Vagina (tissue), 2 donors: ENCODE measurements at regions not wholly inside any gene's neighbourhood (a gene's known extent, or its start where the extent isn't known, plus 50 kb on each side); places are given as distances from the start of the nearest gene placed in this dataset.
"Not testable (repeated sequence)": the region's sequence is repeated elsewhere in the genome, so short reads cannot be mapped to it uniquely, and the experiment has no call there.

Experiments used
- DNase-seq, 2 donors: peaks; one replicate each; pipeline ENCODE4 v3.0.0-alpha.2; 2017; ENCODE audit errors: extremely low spot score in 2 of 2
- H3K27ac ChIP-seq: fragments of 200-600 bp; sonication (generic); one replicate; pipeline ENCODE4 v1.5.1; 2019
- H3K27me3 ChIP-seq: fragments of 200-600 bp; sonication (generic); one replicate; pipeline ENCODE4 v1.5.1; 2019
- H3K36me3 ChIP-seq, 2 donors: fragments of 200-600 bp; sonication (generic); one replicate each; pipeline ENCODE4 v1.5.1; 2017 to 2019
- H3K4me1 ChIP-seq: fragments of 200-600 bp; sonication (generic); one replicate; pipeline ENCODE4 v1.5.1; 2019
- H3K4me3 ChIP-seq, 2 donors: fragments of 200-600 bp; sonication (generic); 1 replicate in 1 of 2; 2 replicates in 1 of 2; pipeline ENCODE4 v1.5.1; 2016 to 2019
- H3K9me3 ChIP-seq: fragments of 200-600 bp; sonication (generic); one replicate; pipeline ENCODE4 v1.5.1; 2019
- CTCF ChIP-seq, 3 experiments: fragments of 450-650 bp in 2 of 3; fragments of 200-600 bp in 1 of 3; sonication (generic) in 1 of 3; IDR thresholded peaks; one replicate each; pipeline ENCODE4 v1.5.1; 2017 to 2019; ENCODE audit warnings: antibody characterized with exemption in 3 of 3, mild to moderate bottlenecking in 2 of 3, moderate library complexity in 2 of 3
- POLR2A ChIP-seq, 2 donors: fragments of 450-650 bp; IDR thresholded peaks; one replicate each; pipeline ENCODE4 v1.6.1; 2017; ENCODE audit warnings: antibody characterized with exemption in 2 of 2, mild to moderate bottlenecking in 2 of 2, moderate library complexity in 2 of 2
- POLR2AphosphoS5 ChIP-seq, 2 donors: sonication (generic); formaldehyde crosslinking; IDR thresholded peaks; one replicate each; pipeline ENCODE4 v1.9.0; 2017; ENCODE audit warnings: antibody characterized with exemption in 2 of 2, mild to moderate bottlenecking in 2 of 2, low read depth in 1 of 2; ENCODE audit not compliant: insufficient read depth in 1 of 2
- intact Hi-C: fragments of 100-400 bp; cut with DNase I; formaldehyde crosslinking; loops from one replicate; pipeline ENCODE4 v1.15.1; 2023

GRCh38 chr5:39691136-39691535 is 266.4 kb upstream of the DAB2 start:
- Histone ChIP-seq H3K36me3 (no peaks in the 10 kb centered on the region), H3K27ac (no peak overlapping the region), H3K4me3 (no peak overlapping the region), H3K9me3 (no peaks in the 10 kb centered on the region), H3K4me1 (no peaks in the 10 kb centered on the region), H3K27me3 (no peaks in the 10 kb centered on the region)
- TF ChIP-seq POLR2A (IDR thresholded peaks at IDR 0.05) (no peak), CTCF (IDR thresholded peaks at IDR 0.05) (no peak), POLR2AphosphoS5 (IDR thresholded peaks at IDR 0.05; ENCODE audit: insufficient read depth in 1 of 2, low read depth in 1 of 2) (no peak)
- intact Hi-C loops, result no loop called here
- DNase-seq, result no peak

GRCh38 chr5:39689919-39690318 is 265.1 kb upstream of the DAB2 start:
- TF ChIP-seq POLR2AphosphoS5 (IDR thresholded peaks at IDR 0.05; ENCODE audit: insufficient read depth in 1 of 2, low read depth in 1 of 2) (no peak), POLR2A (IDR thresholded peaks at IDR 0.05) (no peak), CTCF (IDR thresholded peaks at IDR 0.05) (no peak)
- no peaks in the 10 kb centered on the region for H3K27me3 ChIP-seq
- no peaks in the 10 kb centered on the region for H3K4me1 ChIP-seq
- H3K36me3 ChIP-seq, result no peaks in the 10 kb centered on the region
- DNase-seq, result no peak
- no peak overlapping the region for H3K4me3 ChIP-seq
- no peak overlapping the region for H3K27ac ChIP-seq
- intact Hi-C loops, result no loop called here
- H3K9me3 ChIP-seq, result no peaks in the 10 kb centered on the region

GRCh38 chr5:39687924-39688323 is 263.1 kb upstream of the DAB2 start:
- H3K36me3 ChIP-seq, H3K4me3 ChIP-seq, DNase-seq, H3K4me1 ChIP-seq, H3K27me3 ChIP-seq, H3K27ac ChIP-seq, H3K9me3 ChIP-seq, intact Hi-C loops: not testable (repeated sequence)

GRCh38 chr5:39680213-39680612 is 255.4 kb upstream of the DAB2 start:
- no peak for TF ChIP-seq CTCF (IDR thresholded peaks at IDR 0.05)
- TF ChIP-seq POLR2A (IDR thresholded peaks at IDR 0.05), result no peak
- TF ChIP-seq POLR2AphosphoS5 (IDR thresholded peaks at IDR 0.05; ENCODE audit: insufficient read depth in 1 of 2, low read depth in 1 of 2), result no peak
- H3K36me3 ChIP-seq, result no peaks in the 10 kb centered on the region
- intact Hi-C loops, result no loop called here
- no peaks in the 10 kb centered on the region for H3K27me3 ChIP-seq
- H3K4me1 ChIP-seq, result no peaks in the 10 kb centered on the region
- H3K27ac ChIP-seq, result no peak overlapping the region
- H3K4me3 ChIP-seq, result no peak overlapping the region
- no peaks in the 10 kb centered on the region for H3K9me3 ChIP-seq
- DNase-seq, result no peak

- H3K27ac ChIP-seq, result no peak overlapping the region
- TF ChIP-seq CTCF (IDR thresholded peaks at IDR 0.05), result no peak
- TF ChIP-seq POLR2A (IDR thresholded peaks at IDR 0.05), result no peak
- no peak for TF ChIP-seq POLR2AphosphoS5 (IDR thresholded peaks at IDR 0.05; ENCODE audit: insufficient read depth in 1 of 2, low read depth in 1 of 2)
- DNase-seq, result no peak
- H3K9me3 ChIP-seq, result no peaks in the 10 kb centered on the region
- H3K27me3 ChIP-seq, result no peaks in the 10 kb centered on the region
- H3K4me3 ChIP-seq, result no peak overlapping the region
- intact Hi-C loops, result no loop called here
- H3K4me1 ChIP-seq, result no peaks in the 10 kb centered on the region
- H3K36me3 ChIP-seq, result no peaks in the 10 kb centered on the region
Measured at GRCh38 chr5:39678534-39678933, 253.8 kb upstream of the DAB2 start.

- H3K36me3 ChIP-seq, result no peaks in the 10 kb centered on the region
- intact Hi-C loops, result no loop called here
- H3K4me1 ChIP-seq, result no peaks in the 10 kb centered on the region
- no peaks in the 10 kb centered on the region for H3K27me3 ChIP-seq
- H3K27ac ChIP-seq, result no peak overlapping the region
- TF ChIP-seq POLR2A (IDR thresholded peaks at IDR 0.05), result no peak
- no peak for TF ChIP-seq CTCF (IDR thresholded peaks at IDR 0.05)
- TF ChIP-seq POLR2AphosphoS5 (IDR thresholded peaks at IDR 0.05; ENCODE audit: insufficient read depth in 1 of 2, low read depth in 1 of 2), result no peak
- no peak overlapping the region for H3K4me3 ChIP-seq
- no peaks in the 10 kb centered on the region for H3K9me3 ChIP-seq
- DNase-seq, result no peak
Measured at GRCh38 chr5:39675676-39676075, 250.9 kb upstream of the DAB2 start.
